ENCODE measurements at regions not wholly inside any gene's neighbourhood (a gene's known extent, or its start where the extent isn't known, plus 50 kb on each side); places are given as distances from the start of the nearest gene placed in this dataset.

GRCh38 chr1:164093543-164093942, 465.4 kb upstream of the PBX1 start:
- Histone ChIP-seq H3K4ac (ENCODE audit: low read depth in 1 of 2, low read length in 2 of 2) (no peak overlapping the region), H3K9ac (ENCODE audit: low read length) (no peak overlapping the region), H3K27me3 (ENCODE audit: control insufficient read depth in 1 of 2, insufficient read depth in 1 of 2, low read length in 2 of 2) (no peaks in the 10 kb centered on the region), H2BK15ac (ENCODE audit: low read depth, poor library complexity, severe bottlenecking) (no peak overlapping the region), H4K91ac (ENCODE audit: low read length) (no peak overlapping the region), H4K8ac (ENCODE audit: low read length) (no peak overlapping the region), H2BK12ac (ENCODE audit: low read length in 2 of 2) (no peak overlapping the region), H3K27ac (ENCODE audit: low read length, poor library complexity, severe bottlenecking) (no peak overlapping the region), H3K4me3 (ENCODE audit: insufficient read depth in 1 of 2, low read depth in 1 of 2, low read length in 2 of 2) (no peak overlapping the region), H2AK5ac (ENCODE audit: low read length, severe bottlenecking) (no peak overlapping the region), H3K14ac (ENCODE audit: low read length in 2 of 2) (no peak overlapping the region), H3K36me3 (ENCODE audit: control insufficient read depth in 1 of 2, insufficient read depth in 2 of 2, low read depth in 1 of 2, low read length in 2 of 2) (no peaks in the 10 kb centered on the region), H3K18ac (ENCODE audit: low read depth in 1 of 2, low read length in 2 of 2) (no peak overlapping the region), H2BK120ac (ENCODE audit: low read depth, low read length) (no peak overlapping the region), H3K23ac (ENCODE audit: low read length in 2 of 2) (no peak overlapping the region), H3K4me1 (ENCODE audit: control insufficient read depth, insufficient read depth, low read depth, low read length) (no peaks in the 10 kb centered on the region), H3K79me1 (replicated peaks; ENCODE audit: low read length, poor library complexity, severe bottlenecking) (no peaks in the 10 kb centered on the region), H2BK5ac (ENCODE audit: low read depth, low read length, poor library complexity, severe bottlenecking) (no peak overlapping the region), H3K4me2 (ENCODE audit: low read length, poor library complexity, severe bottlenecking) (no peak overlapping the region), H3K9me3 (ENCODE audit: control insufficient read depth, low read length) (peaks cover 26% of the 10 kb centered on the region), H2AFZ (ENCODE audit: low read depth, low read length) (no peak overlapping the region)
- 75% methylated on average over 2 of the region's 2 CpGs for WGBS
- DNase-seq, result no peak

- Histone ChIP-seq H2BK15ac (ENCODE audit: low read depth, poor library complexity, severe bottlenecking) (no peak overlapping the region), H3K4ac (ENCODE audit: low read depth in 1 of 2, low read length in 2 of 2) (no peak overlapping the region), H4K91ac (ENCODE audit: low read length) (peak overlapping the region; percentile 11), H3K14ac (ENCODE audit: low read length in 2 of 2) (peak overlapping the region in 1 of 2 experiments; percentile 77), H2AK5ac (ENCODE audit: low read length, severe bottlenecking) (no peak overlapping the region), H3K23ac (ENCODE audit: low read length in 2 of 2) (no peak overlapping the region), H3K4me2 (ENCODE audit: low read length, poor library complexity, severe bottlenecking) (no peak overlapping the region), H4K8ac (ENCODE audit: low read length) (no peak overlapping the region), H3K18ac (ENCODE audit: low read depth in 1 of 2, low read length in 2 of 2) (no peak overlapping the region), H2BK12ac (ENCODE audit: low read length in 2 of 2) (no peak overlapping the region), H3K27ac (ENCODE audit: low read length, poor library complexity, severe bottlenecking) (no peak overlapping the region), H2BK120ac (ENCODE audit: low read depth, low read length) (no peak overlapping the region), H3K36me3 (ENCODE audit: control insufficient read depth in 1 of 2, insufficient read depth in 2 of 2, low read depth in 1 of 2, low read length in 2 of 2) (no peaks in the 10 kb centered on the region), H3K9me3 (ENCODE audit: control insufficient read depth, low read length) (no peaks in the 10 kb centered on the region), H2BK5ac (ENCODE audit: low read depth, low read length, poor library complexity, severe bottlenecking) (no peak overlapping the region), H3K27me3 (ENCODE audit: control insufficient read depth in 1 of 2, insufficient read depth in 1 of 2, low read length in 2 of 2) (no peaks in the 10 kb centered on the region), H2AFZ (ENCODE audit: low read depth, low read length) (no peak overlapping the region), H3K4me1 (ENCODE audit: control insufficient read depth, insufficient read depth, low read depth, low read length) (no peaks in the 10 kb centered on the region), H3K9ac (ENCODE audit: low read length) (no peak overlapping the region), H3K79me1 (replicated peaks; ENCODE audit: low read length, poor library complexity, severe bottlenecking) (no peaks in the 10 kb centered on the region), H3K4me3 (ENCODE audit: insufficient read depth in 1 of 2, low read depth in 1 of 2, low read length in 2 of 2) (no peak overlapping the region)
- no peak for DNase-seq
- WGBS, result 82% methylated on average over 2 of the region's 2 CpGs
Observed at GRCh38 chr1:164101802-164102201, 457.2 kb upstream of the PBX1 start.

GRCh38 chr1:164131949-164132348, 427.0 kb upstream of the PBX1 start:
- no peak overlapping the region for H2BK15ac ChIP-seq (ENCODE audit: low read depth, poor library complexity, severe bottlenecking)
- no peak overlapping the region for H2BK5ac ChIP-seq (ENCODE audit: low read depth, low read length, poor library complexity, severe bottlenecking)
- H2AFZ ChIP-seq (ENCODE audit: low read depth, low read length), result no peak overlapping the region
- H3K79me1 ChIP-seq (replicated peaks; ENCODE audit: low read length, poor library complexity, severe bottlenecking), result no peaks in the 10 kb centered on the region
- H2AK5ac ChIP-seq (ENCODE audit: low read length, severe bottlenecking), result no peak overlapping the region
- H3K36me3 ChIP-seq (ENCODE audit: control insufficient read depth in 1 of 2, insufficient read depth in 2 of 2, low read depth in 1 of 2, low read length in 2 of 2), result no peaks in the 10 kb centered on the region
- no peak overlapping the region for H3K4me2 ChIP-seq (ENCODE audit: low read length, poor library complexity, severe bottlenecking)
- H3K23ac ChIP-seq (ENCODE audit: low read length in 2 of 2), result no peak overlapping the region
- WGBS, result 63% methylated on average over 1 of the region's 1 CpG
- H3K14ac ChIP-seq (ENCODE audit: low read length in 2 of 2), result no peak overlapping the region
- H3K4ac ChIP-seq (ENCODE audit: low read depth in 1 of 2, low read length in 2 of 2), result no peak overlapping the region
- H2BK120ac ChIP-seq (ENCODE audit: low read depth, low read length), result no peak overlapping the region
- H3K9ac ChIP-seq (ENCODE audit: low read length), result no peak overlapping the region
- peaks cover 4% of the 10 kb centered on the region for H3K9me3 ChIP-seq (ENCODE audit: control insufficient read depth, low read length)
- H2BK12ac ChIP-seq (ENCODE audit: low read length in 2 of 2), result no peak overlapping the region
- H4K91ac ChIP-seq (ENCODE audit: low read length), result no peak overlapping the region
- H3K4me3 ChIP-seq (ENCODE audit: insufficient read depth in 1 of 2, low read depth in 1 of 2, low read length in 2 of 2), result no peak overlapping the region
- H3K18ac ChIP-seq (ENCODE audit: low read depth in 1 of 2, low read length in 2 of 2), result no peak overlapping the region
- H4K8ac ChIP-seq (ENCODE audit: low read length), result no peak overlapping the region
- H3K27me3 ChIP-seq (ENCODE audit: control insufficient read depth in 1 of 2, insufficient read depth in 1 of 2, low read length in 2 of 2), result no peaks in the 10 kb centered on the region
- no peak for DNase-seq
- no peaks in the 10 kb centered on the region for H3K4me1 ChIP-seq (ENCODE audit: control insufficient read depth, insufficient read depth, low read depth, low read length)
- no peak overlapping the region for H3K27ac ChIP-seq (ENCODE audit: low read length, poor library complexity, severe bottlenecking)

GRCh38 chr1:164137273-164137925, 421.6 kb upstream of the PBX1 start:
- no peaks in the 10 kb centered on the region for H3K36me3 ChIP-seq (ENCODE audit: control insufficient read depth in 1 of 2, insufficient read depth in 2 of 2, low read depth in 1 of 2, low read length in 2 of 2)
- H3K4ac ChIP-seq (ENCODE audit: low read depth in 1 of 2, low read length in 2 of 2), result no peak overlapping the region
- H3K27me3 ChIP-seq (ENCODE audit: control insufficient read depth in 1 of 2, insufficient read depth in 1 of 2, low read length in 2 of 2), result no peaks in the 10 kb centered on the region
- DNase-seq, result no peak
- H3K4me2 ChIP-seq (ENCODE audit: low read length, poor library complexity, severe bottlenecking), result no peak overlapping the region
- H3K4me1 ChIP-seq (ENCODE audit: control insufficient read depth, insufficient read depth, low read depth, low read length), result no peaks in the 10 kb centered on the region
- H3K14ac ChIP-seq (ENCODE audit: low read length in 2 of 2), result no peak overlapping the region
- WGBS, result 88% methylated on average over 1 of the region's 3 CpGs
- H4K8ac ChIP-seq (ENCODE audit: low read length), result no peak overlapping the region
- no peak overlapping the region for H3K9ac ChIP-seq (ENCODE audit: low read length)
- no peak overlapping the region for H3K4me3 ChIP-seq (ENCODE audit: insufficient read depth in 1 of 2, low read depth in 1 of 2, low read length in 2 of 2)
- H2BK12ac ChIP-seq (ENCODE audit: low read length in 2 of 2), result no peak overlapping the region
- no peaks in the 10 kb centered on the region for H3K79me1 ChIP-seq (replicated peaks; ENCODE audit: low read length, poor library complexity, severe bottlenecking)
- no peak overlapping the region for H2BK15ac ChIP-seq (ENCODE audit: low read depth, poor library complexity, severe bottlenecking)
- H2BK5ac ChIP-seq (ENCODE audit: low read depth, low read length, poor library complexity, severe bottlenecking), result no peak overlapping the region
- no peak overlapping the region for H3K23ac ChIP-seq (ENCODE audit: low read length in 2 of 2)
- no peak overlapping the region for H2AK5ac ChIP-seq (ENCODE audit: low read length, severe bottlenecking)
- no peak overlapping the region for H2AFZ ChIP-seq (ENCODE audit: low read depth, low read length)
- H4K91ac ChIP-seq (ENCODE audit: low read length), result no peak overlapping the region
- no peak overlapping the region for H3K18ac ChIP-seq (ENCODE audit: low read depth in 1 of 2, low read length in 2 of 2)
- no peak overlapping the region for H2BK120ac ChIP-seq (ENCODE audit: low read depth, low read length)
- H3K9me3 ChIP-seq (ENCODE audit: control insufficient read depth, low read length), result no peaks in the 10 kb centered on the region
- no peak overlapping the region for H3K27ac ChIP-seq (ENCODE audit: low read length, poor library complexity, severe bottlenecking)

Data from mesenchymal stem cell (in vitro differentiated cells and primary cell).